Right lobe of liver (tissue), 6 donors: ENCODE measurements at regions not wholly inside any gene's neighbourhood (a gene's known extent, or its start where the extent isn't known, plus 50 kb on each side); places are given as distances from the start of the nearest gene placed in this dataset.

Source experiments
- ATAC-seq, 4 donors: fragments of 200-7000 bp; cut with Tn5 transposase; one replicate each; pipeline ENCODE4 v1.9.1; 2020; ENCODE audit warnings: mild to moderate bottlenecking in 4 of 4, moderate library complexity in 4 of 4
- DNase-seq, 3 donors: peaks; one replicate each; pipeline ENCODE4 v3.0.0-alpha.2; 2020
- H3K27ac ChIP-seq, 3 donors: fragments of 200-600 bp; one replicate each; pipeline ENCODE4 v1.8.0; 2022
- H3K27me3 ChIP-seq, 2 donors: fragments of 200-600 bp; one replicate each; pipeline ENCODE4 v1.8.0; 2022
- H3K36me3 ChIP-seq, 4 donors: fragments of 200-600 bp; sonication (generic) in 1 of 4; one replicate each; pipeline versions ENCODE4 v1.5.1 to v1.8.0; 2017 to 2022; ENCODE audit warnings: control low read depth in 1 of 4
- H3K4me1 ChIP-seq, 4 donors: fragments of 200-600 bp; sonication (generic) in 1 of 4; one replicate each; pipeline versions ENCODE4 v1.5.1 to v1.8.0; 2017 to 2022; ENCODE audit warnings: control low read depth in 1 of 4
- H3K4me3 ChIP-seq, 3 donors: fragments of 200-600 bp; one replicate each; pipeline ENCODE4 v1.8.0; 2022
- H3K9me3 ChIP-seq, 4 donors: fragments of 200-600 bp; sonication (generic) in 1 of 4; one replicate each; pipeline versions ENCODE4 v1.5.1 to v1.8.0; 2017 to 2022; ENCODE audit warnings: control low read depth in 1 of 4
- CTCF ChIP-seq, 4 donors: fragments of 200-600 bp in 3 of 4; fragments of 450-650 bp in 1 of 4; IDR thresholded peaks; one replicate each; pipeline versions ENCODE4 v1.5.1 to v1.8.0; 2016 to 2022; ENCODE audit warnings: antibody characterized with exemption in 4 of 4, mild to moderate bottlenecking in 2 of 4
- POLR2A ChIP-seq: fragments of 450-650 bp; IDR thresholded peaks from one replicate; pipeline ENCODE4 v1.6.1; 2017; ENCODE audit warnings: antibody characterized with exemption, mild to moderate bottlenecking
- WGBS: methylation state at CpG from one replicate; pipeline ENCODE4 v1.1.6; 2018; ENCODE audit warnings: low coverage, low lambda C conversion rate; ENCODE audit not compliant: insufficient coverage; ENCODE audit errors: missing lambda C conversion rate; 5-methylcytosine and 5-hydroxymethylcytosine counted together
- intact Hi-C, 2 donors: fragments of 100-400 bp; cut with DNase I; formaldehyde crosslinking; loops; one replicate each; pipeline versions ENCODE4 v1.11.2 to v1.14.1; 2022
- donor health status: DM: no; HTN: yes; CAD: no.
- donor health status: DM: no; HTN: no; CAD: no.
- donor health status: DM: no; HTN: no; CAD: no.
- donor health status: DM: no; HTN: yes; CAD: no.
- donor health status: DM: no; HTN: yes; CAD: no.

GRCh38 chr13:85997587-85997986 is 198.4 kb upstream of the SLITRK6 start:
- intact Hi-C loops, result no loop called here
- Histone ChIP-seq H3K4me3 (no peak overlapping the region), H3K36me3 (no peaks in the 10 kb centered on the region), H3K4me1 (no peaks in the 10 kb centered on the region), H3K27ac (no peak overlapping the region), H3K27me3 (no peaks in the 10 kb centered on the region), H3K9me3 (no peaks in the 10 kb centered on the region)
- TF ChIP-seq CTCF (IDR thresholded peaks at IDR 0.05), result no peak
- no peak for TF ChIP-seq POLR2A
- 39% methylated on average over 2 of the region's 2 CpGs for WGBS
- no peak for ATAC-seq
- no peak for DNase-seq

- H3K27ac ChIP-seq, result no peak overlapping the region
- no peaks in the 10 kb centered on the region for H3K27me3 ChIP-seq
- no peak for TF ChIP-seq CTCF (IDR thresholded peaks at IDR 0.05)
- no peak for TF ChIP-seq POLR2A
- no peak overlapping the region for H3K4me3 ChIP-seq
- no peaks in the 10 kb centered on the region for H3K4me1 ChIP-seq
- WGBS, result 33% methylated on average over 2 of the region's 3 CpGs
- H3K36me3 ChIP-seq, result no peaks in the 10 kb centered on the region
- intact Hi-C loops, result no loop called here
- DNase-seq (no peak), ATAC-seq (no peak)
- H3K9me3 ChIP-seq, result no peaks in the 10 kb centered on the region
Observed at GRCh38 chr13:85995788-85996418, 196.7 kb upstream of the SLITRK6 start.

DNA sequence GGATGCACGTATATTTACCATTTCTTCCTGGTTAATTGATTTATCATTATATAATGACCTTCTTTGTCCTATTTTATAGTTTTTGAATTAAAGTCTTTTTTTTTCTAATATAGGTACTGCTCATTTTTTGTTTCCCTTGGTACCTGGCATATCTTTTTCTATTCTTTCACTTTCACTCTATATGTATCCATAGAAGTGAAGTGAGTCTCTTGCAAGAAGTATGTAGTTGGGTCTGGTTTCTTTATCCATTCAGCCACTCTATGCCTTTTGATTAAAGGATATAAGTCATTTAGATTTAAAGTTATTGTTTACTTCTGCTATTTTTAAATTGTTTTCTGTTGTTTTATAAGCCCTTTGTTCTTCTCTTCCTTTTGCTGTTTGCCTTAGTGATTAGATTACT is 194.3 kb upstream of the SLITRK6 start:
- intact Hi-C loops, result no loop called here
- TF ChIP-seq POLR2A (no peak), CTCF (IDR thresholded peaks at IDR 0.05) (no peak)
- DNase-seq, result no peak
- WGBS, result 65% methylated on average over 1 of the region's 1 CpG
- no peaks in the 10 kb centered on the region for H3K4me1 ChIP-seq
- no peak overlapping the region for H3K4me3 ChIP-seq
- no peaks in the 10 kb centered on the region for H3K27me3 ChIP-seq
- no peak for ATAC-seq
- no peaks in the 10 kb centered on the region for H3K36me3 ChIP-seq
- H3K9me3 ChIP-seq, result no peaks in the 10 kb centered on the region
- no peak overlapping the region for H3K27ac ChIP-seq

GRCh38 chr13:85990397-85990796 is 191.2 kb upstream of the SLITRK6 start:
- Histone ChIP-seq H3K9me3 (no peaks in the 10 kb centered on the region), H3K27me3 (no peaks in the 10 kb centered on the region), H3K27ac (no peak overlapping the region), H3K4me1 (no peaks in the 10 kb centered on the region), H3K4me3 (no peak overlapping the region), H3K36me3 (no peaks in the 10 kb centered on the region)
- 27% methylated on average over 2 of the region's 2 CpGs for WGBS
- ATAC-seq, result no peak
- TF ChIP-seq CTCF (IDR thresholded peaks at IDR 0.05), result no peak
- no peak for TF ChIP-seq POLR2A
- no peak for DNase-seq
- intact Hi-C loops, result no loop called here

- no peaks in the 10 kb centered on the region for H3K27me3 ChIP-seq
- 54% methylated on average over 1 of the region's 1 CpG for WGBS
- H3K4me3 ChIP-seq, result no peak overlapping the region
Observed at GRCh38 chr13:85985797-85986196, 186.6 kb upstream of the SLITRK6 start.

More at GRCh38 chr13:85985797-85986196, 186.6 kb upstream of the SLITRK6 start:
- no peaks in the 10 kb centered on the region for H3K4me1 ChIP-seq
- H3K27ac ChIP-seq, result no peak overlapping the region
- ATAC-seq (no peak), DNase-seq (no peak)
- TF ChIP-seq POLR2A (no peak), CTCF (IDR thresholded peaks at IDR 0.05) (no peak)
- H3K36me3 ChIP-seq, result no peaks in the 10 kb centered on the region
- intact Hi-C loops, result no loop called here
- no peaks in the 10 kb centered on the region for H3K9me3 ChIP-seq
